ENCODE measurements at regions not wholly inside any gene's neighbourhood (a gene's known extent, or its start where the extent isn't known, plus 50 kb on each side); places are given as distances from the start of the nearest gene placed in this dataset.
A peak's percentile ranks its signal among the peaks of the same experiment; 100 is the strongest.
"Not testable (repeated sequence)": the region's sequence is repeated elsewhere in the genome, so short reads cannot be mapped to it uniquely, and the experiment has no call there.

DNA sequence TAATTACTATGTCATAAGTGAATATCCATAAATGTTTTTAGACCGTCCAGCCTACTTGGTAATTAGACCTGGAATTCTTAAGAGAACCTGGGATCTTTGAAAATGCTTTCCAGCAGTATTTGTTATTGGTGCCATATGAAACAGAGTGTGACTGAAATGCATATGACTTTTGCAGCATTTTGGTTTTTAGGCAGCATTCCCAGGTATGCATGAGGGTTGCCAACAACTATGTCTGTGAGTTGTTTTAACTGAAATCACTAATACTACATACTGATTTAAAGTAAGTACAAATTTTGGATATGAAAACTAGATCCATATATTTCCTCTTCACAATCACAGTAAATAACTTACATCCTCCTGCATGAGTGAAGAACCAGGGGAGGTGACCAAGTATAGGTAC, 437.7 kb upstream of the FAR2 start:
- TF ChIP-seq, protein P1, sequence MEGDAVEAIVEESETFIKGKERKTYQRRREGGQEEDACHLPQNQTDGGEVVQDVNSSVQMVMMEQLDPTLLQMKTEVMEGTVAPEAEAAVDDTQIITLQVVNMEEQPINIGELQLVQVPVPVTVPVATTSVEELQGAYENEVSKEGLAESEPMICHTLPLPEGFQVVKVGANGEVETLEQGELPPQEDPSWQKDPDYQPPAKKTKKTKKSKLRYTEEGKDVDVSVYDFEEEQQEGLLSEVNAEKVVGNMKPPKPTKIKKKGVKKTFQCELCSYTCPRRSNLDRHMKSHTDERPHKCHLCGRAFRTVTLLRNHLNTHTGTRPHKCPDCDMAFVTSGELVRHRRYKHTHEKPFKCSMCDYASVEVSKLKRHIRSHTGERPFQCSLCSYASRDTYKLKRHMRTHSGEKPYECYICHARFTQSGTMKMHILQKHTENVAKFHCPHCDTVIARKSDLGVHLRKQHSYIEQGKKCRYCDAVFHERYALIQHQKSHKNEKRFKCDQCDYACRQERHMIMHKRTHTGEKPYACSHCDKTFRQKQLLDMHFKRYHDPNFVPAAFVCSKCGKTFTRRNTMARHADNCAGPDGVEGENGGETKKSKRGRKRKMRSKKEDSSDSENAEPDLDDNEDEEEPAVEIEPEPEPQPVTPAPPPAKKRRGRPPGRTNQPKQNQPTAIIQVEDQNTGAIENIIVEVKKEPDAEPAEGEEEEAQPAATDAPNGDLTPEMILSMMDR (conservative IDR thresholded peaks at IDR 0.05; ENCODE audit: low read depth, low read length), result no peak
- no peak for DNase-seq (ENCODE audit: low read depth)
- H3K4me3 ChIP-seq (ENCODE audit: low read depth, low read length), result no peak overlapping the region

DNA sequence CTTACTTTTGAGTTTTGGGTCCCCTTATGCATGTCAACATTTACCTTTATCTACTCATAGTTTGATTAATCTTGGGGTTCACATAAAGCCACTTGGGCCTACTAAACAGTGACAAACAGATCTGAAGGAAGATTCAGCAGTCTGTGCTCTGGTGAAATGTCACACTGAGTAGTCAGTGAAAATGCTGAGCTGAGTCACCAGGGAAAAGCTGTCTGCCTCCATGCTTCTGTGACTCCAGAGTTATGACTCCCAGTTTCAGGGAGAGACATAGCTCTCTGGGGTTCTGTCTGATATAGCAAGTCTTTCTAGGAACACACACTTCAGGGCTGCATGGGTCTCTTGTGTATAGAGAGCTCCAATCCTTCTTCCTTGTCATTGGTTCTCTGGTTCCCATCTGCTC, 406.3 kb upstream of the FAR2 start:
- no peak overlapping the region for H3K4me3 ChIP-seq (ENCODE audit: low read depth, low read length)
- peak; percentile 13 for DNase-seq (ENCODE audit: low read depth)
- TF ChIP-seq, protein P1 (conservative IDR thresholded peaks at IDR 0.05; ENCODE audit: low read depth, low read length), result no peak

DNA sequence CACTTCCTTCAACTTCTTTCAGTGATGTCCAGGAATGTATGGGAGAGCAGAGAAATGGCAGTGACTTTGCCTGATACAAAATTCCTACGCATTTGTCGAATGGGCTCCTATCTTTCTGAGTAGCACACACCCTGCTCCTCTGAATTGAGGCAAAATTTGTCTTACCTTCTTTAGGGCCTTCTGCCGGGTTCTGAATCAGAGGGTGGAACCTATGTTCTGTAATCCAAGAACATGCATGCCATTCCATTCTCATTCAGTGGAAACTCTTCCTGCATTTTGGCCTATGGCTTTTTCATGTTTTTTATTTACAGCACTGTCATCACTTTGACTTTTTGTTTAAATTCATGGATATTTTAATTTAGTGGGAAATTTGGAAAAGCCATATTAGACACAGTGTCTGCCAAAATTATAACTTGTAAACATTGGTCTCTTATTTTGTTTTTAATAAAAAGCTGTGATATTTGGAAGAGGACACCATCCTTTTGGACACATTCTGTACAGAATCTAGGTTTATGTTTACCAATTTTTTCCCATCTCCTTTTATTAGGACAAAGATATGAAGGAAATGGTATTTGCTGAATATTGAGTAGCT, 402.2 kb upstream of the FAR2 start:
- no peak overlapping the region for H3K4me3 ChIP-seq (ENCODE audit: low read depth, low read length)
- TF ChIP-seq, protein P1 (conservative IDR thresholded peaks at IDR 0.05; ENCODE audit: low read depth, low read length), result no peak
- no peak for DNase-seq (ENCODE audit: low read depth)

DNA sequence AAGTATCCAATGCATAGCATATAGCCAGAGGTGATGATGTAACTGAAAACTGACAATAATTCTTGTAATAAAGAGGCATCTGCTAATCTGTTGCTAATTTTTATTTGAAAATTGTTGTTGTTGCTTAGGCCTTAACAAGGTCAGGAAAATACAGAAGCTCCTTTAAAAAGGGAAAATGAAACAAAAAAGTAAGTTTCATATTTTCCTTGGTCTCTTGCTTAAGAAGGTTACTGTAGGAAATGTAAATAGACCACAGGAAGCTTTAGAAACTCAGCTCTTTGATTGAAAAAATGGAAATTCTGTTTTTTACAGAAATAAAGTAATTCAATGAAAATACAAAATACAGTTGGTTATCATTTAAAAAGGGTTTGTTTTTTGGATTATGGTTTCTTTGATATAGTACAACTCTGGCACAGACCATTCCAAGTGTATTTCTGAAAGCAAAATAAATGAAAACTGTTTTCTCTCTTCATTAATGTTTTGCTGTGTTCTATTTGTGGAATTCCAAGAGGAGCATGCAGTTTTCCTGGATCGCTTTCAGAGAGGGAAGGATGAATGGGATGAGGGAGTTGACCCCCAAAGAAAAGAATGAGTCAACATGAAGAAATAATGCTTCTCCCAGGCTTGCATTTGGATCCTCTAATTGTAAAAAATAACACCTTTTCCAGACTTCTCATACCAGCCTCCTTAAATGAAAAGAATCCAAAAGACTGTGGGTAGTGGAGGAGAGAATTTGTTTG, 398.0 kb upstream of the FAR2 start:
- TF ChIP-seq, protein P1 (conservative IDR thresholded peaks at IDR 0.05; ENCODE audit: low read depth, low read length), result no peak
- DNase-seq (ENCODE audit: low read depth), result peak; percentile 49
- no peak overlapping the region for H3K4me3 ChIP-seq (ENCODE audit: low read depth, low read length)

DNA sequence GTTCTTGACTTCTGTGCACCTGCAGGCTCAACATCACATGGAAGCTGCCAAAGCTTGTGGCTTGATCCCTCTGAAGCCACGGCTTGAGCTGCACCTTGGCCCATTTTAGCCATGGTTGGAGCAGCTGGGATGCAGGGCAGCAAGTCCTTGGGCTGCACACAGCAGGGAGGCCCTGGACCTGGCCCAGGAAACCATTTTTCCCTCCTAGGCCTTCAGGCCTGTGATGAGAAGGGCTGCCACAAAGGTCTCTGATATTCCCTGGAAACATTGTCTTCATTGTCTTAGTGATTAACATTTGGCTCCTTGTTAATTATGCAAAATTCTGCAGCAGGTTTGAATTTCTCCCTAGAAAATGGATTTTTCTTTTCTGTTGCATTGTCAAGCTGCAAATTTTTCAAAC, 394.1 kb upstream of the FAR2 start:
- no peak for DNase-seq (ENCODE audit: low read depth)
- no peak overlapping the region for H3K4me3 ChIP-seq (ENCODE audit: low read depth, low read length)
- TF ChIP-seq, protein P1 (conservative IDR thresholded peaks at IDR 0.05; ENCODE audit: low read depth, low read length), result no peak

DNA sequence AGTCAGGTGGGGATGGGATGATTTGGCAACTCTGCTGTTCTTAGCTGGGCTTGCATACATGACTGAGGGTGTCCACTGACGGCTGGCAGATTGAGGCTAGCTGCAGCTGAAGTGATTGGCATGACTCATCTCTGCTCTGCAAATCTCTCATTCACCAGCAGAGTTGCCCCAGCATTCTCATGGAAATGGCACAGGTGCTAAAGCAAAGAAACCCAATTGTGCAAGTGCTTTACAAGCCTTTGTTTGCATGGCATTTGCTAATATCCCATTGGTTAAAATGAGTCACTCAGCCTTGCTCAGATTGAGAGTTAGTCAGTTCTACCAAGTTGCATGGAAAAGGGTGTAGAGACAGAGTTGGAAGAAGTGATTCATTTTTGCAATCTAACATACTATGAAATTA, 389.7 kb upstream of the FAR2 start:
- peak; percentile 12 for DNase-seq (ENCODE audit: low read depth)
- no peak overlapping the region for H3K4me3 ChIP-seq (ENCODE audit: low read depth, low read length)
- TF ChIP-seq, protein P1 (conservative IDR thresholded peaks at IDR 0.05; ENCODE audit: low read depth, low read length), result no peak

DNA sequence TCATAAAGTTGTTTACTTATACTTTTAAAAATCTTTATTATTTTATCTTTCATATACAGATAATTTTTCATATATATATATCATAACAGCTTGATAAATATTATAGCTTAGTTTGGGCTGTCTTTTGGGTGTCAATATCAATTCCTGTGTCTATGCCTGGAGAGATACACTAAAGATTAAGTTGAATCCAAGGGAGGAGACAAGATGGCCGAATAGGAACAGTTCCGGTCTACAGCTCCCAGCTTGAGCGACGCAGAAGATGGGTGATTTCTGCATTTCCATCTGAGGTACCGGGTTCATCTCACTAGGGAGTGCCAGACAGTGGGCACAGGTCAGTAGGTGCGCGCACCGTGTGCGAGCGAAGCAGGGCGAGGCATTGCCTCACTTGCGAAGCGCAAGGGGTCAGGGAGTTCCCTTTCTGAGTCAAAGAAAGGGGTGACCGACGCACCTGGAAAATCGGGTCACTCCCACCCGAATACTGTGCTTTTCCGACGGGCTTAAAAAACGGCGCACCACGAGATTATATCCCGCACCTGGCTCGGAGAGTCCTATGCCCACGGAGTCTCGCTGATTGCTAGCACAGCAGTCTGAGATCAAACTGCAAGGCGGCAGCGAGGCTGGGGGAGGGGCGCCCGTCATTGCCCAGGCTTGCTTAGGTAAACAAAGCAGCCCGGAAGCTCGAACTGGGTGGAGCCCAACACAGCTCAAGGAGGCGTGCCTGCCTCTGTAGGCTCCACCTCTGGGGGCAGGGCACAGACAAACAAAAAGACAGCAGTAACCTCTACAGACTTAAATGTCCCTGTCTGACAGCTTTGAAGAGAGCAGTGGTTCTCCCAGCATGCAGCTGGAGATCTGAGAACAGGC, 388.8 kb upstream of the FAR2 start:
- H3K4me3 ChIP-seq (ENCODE audit: low read depth, low read length); DNase-seq (ENCODE audit: low read depth): not testable (repeated sequence)

DNA sequence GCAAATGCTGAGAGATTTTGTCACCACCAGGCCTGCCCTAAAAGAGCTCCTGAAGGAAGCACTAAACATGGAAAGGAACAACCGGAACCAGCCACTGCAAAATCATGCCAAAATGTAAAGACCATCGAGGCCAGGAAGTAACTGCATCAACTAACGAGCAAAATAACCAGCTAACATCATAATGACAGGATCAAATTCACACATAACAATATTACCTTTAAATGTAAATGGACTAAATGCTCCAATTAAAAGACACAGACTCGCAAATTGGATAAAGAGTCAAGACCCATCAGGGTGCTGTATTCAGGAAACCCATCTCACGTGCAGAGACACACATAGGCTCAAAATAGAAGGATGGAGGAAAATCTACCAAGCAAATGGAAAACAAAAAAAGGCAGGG, 387.2 kb upstream of the FAR2 start:
- not testable (repeated sequence) for H3K4me3 ChIP-seq (ENCODE audit: low read depth, low read length); DNase-seq (ENCODE audit: low read depth)

All from choroid plexus epithelial cell (primary cell).